ENCODE measurements at regions not wholly inside any gene's neighbourhood (a gene's known extent, or its start where the extent isn't known, plus 50 kb on each side); places are given as distances from the start of the nearest gene placed in this dataset.

GRCh38 chr2:75327334-75327733, 128.0 kb upstream of the TACR1 start:
- Histone ChIP-seq H3K79me2 (ENCODE audit: low read length) (no peaks in the 10 kb centered on the region), H3K4me2 (ENCODE audit: low read length) (no peak overlapping the region), H4K20me1 (ENCODE audit: insufficient read depth, low read length) (no peaks in the 10 kb centered on the region), H3K27ac (ENCODE audit: low read length) (no peak overlapping the region), H3K9ac (ENCODE audit: low read length) (no peak overlapping the region), H3K9me3 (ENCODE audit: insufficient read depth, low read length) (no peaks in the 10 kb centered on the region), H2AFZ (ENCODE audit: low read depth, low read length) (no peak overlapping the region), H3K36me3 (replicated peaks; ENCODE audit: low read depth, low read length) (no peaks in the 10 kb centered on the region), H3K4me1 (ENCODE audit: low read length) (no peaks in the 10 kb centered on the region), H3K27me3 (ENCODE audit: low read depth, low read length) (no peaks in the 10 kb centered on the region), H3K4me3 (ENCODE audit: low read length) (no peak overlapping the region)
- no peak for TF ChIP-seq EZH2phosphoT487 (IDR thresholded peaks at IDR 0.05; ENCODE audit: low read depth)
- TF ChIP-seq CTCF (IDR thresholded peaks at IDR 0.05; ENCODE audit: low read depth, low read length) = no peak

- Histone ChIP-seq H3K9me3 (ENCODE audit: insufficient read depth, low read length) (no peaks in the 10 kb centered on the region), H3K4me3 (ENCODE audit: low read length) (no peak overlapping the region), H2AFZ (ENCODE audit: low read depth, low read length) (no peak overlapping the region), H3K27me3 (ENCODE audit: low read depth, low read length) (no peaks in the 10 kb centered on the region), H3K9ac (ENCODE audit: low read length) (no peak overlapping the region), H3K79me2 (ENCODE audit: low read length) (no peaks in the 10 kb centered on the region), H3K36me3 (replicated peaks; ENCODE audit: low read depth, low read length) (no peaks in the 10 kb centered on the region), H3K4me2 (ENCODE audit: low read length) (no peak overlapping the region), H4K20me1 (ENCODE audit: insufficient read depth, low read length) (no peaks in the 10 kb centered on the region), H3K27ac (ENCODE audit: low read length) (no peak overlapping the region), H3K4me1 (ENCODE audit: low read length) (no peaks in the 10 kb centered on the region)
- TF ChIP-seq CTCF (IDR thresholded peaks at IDR 0.05; ENCODE audit: low read depth, low read length) (no peak), EZH2phosphoT487 (IDR thresholded peaks at IDR 0.05; ENCODE audit: low read depth) (no peak)
These were observed 127.3 kb upstream of the TACR1 start for GRCh38 chr2:75326645-75327044.

GRCh38 chr2:75325594-75325993, 126.3 kb upstream of the TACR1 start:
- no peak overlapping the region for H3K9ac ChIP-seq (ENCODE audit: low read length)
- TF ChIP-seq EZH2phosphoT487 (IDR thresholded peaks at IDR 0.05; ENCODE audit: low read depth) = no peak
- TF ChIP-seq CTCF (IDR thresholded peaks at IDR 0.05; ENCODE audit: low read depth, low read length) = no peak
- H3K4me3 ChIP-seq (ENCODE audit: low read length) = no peak overlapping the region
- no peaks in the 10 kb centered on the region for H3K27me3 ChIP-seq (ENCODE audit: low read depth, low read length)
- no peak overlapping the region for H3K4me2 ChIP-seq (ENCODE audit: low read length)
- no peak overlapping the region for H3K27ac ChIP-seq (ENCODE audit: low read length)
- H3K36me3 ChIP-seq (replicated peaks; ENCODE audit: low read depth, low read length) = no peaks in the 10 kb centered on the region
- H3K79me2 ChIP-seq (ENCODE audit: low read length) = no peaks in the 10 kb centered on the region
- no peaks in the 10 kb centered on the region for H4K20me1 ChIP-seq (ENCODE audit: insufficient read depth, low read length)
- H2AFZ ChIP-seq (ENCODE audit: low read depth, low read length) = no peak overlapping the region
- no peaks in the 10 kb centered on the region for H3K9me3 ChIP-seq (ENCODE audit: insufficient read depth, low read length)
- H3K4me1 ChIP-seq (ENCODE audit: low read length) = no peaks in the 10 kb centered on the region

- Histone ChIP-seq H3K4me2 (ENCODE audit: low read length) (no peak overlapping the region), H3K27ac (ENCODE audit: low read length) (no peak overlapping the region), H3K4me1 (ENCODE audit: low read length) (no peaks in the 10 kb centered on the region), H3K4me3 (ENCODE audit: low read length) (no peak overlapping the region), H3K36me3 (replicated peaks; ENCODE audit: low read depth, low read length) (no peaks in the 10 kb centered on the region), H3K79me2 (ENCODE audit: low read length) (no peaks in the 10 kb centered on the region), H2AFZ (ENCODE audit: low read depth, low read length) (no peak overlapping the region), H3K9me3 (ENCODE audit: insufficient read depth, low read length) (no peaks in the 10 kb centered on the region), H3K9ac (ENCODE audit: low read length) (no peak overlapping the region), H3K27me3 (ENCODE audit: low read depth, low read length) (no peaks in the 10 kb centered on the region), H4K20me1 (ENCODE audit: insufficient read depth, low read length) (no peaks in the 10 kb centered on the region)
- TF ChIP-seq CTCF (IDR thresholded peaks at IDR 0.05; ENCODE audit: low read depth, low read length) = no peak
- TF ChIP-seq EZH2phosphoT487 (IDR thresholded peaks at IDR 0.05; ENCODE audit: low read depth) = no peak
These were observed 125.6 kb upstream of the TACR1 start for GRCh38 chr2:75324861-75325284.

All from OCI-LY3 (cell line).